GM23338 (cell line): ENCODE measurements at regions not wholly inside any gene's neighbourhood (a gene's known extent, or its start where the extent isn't known, plus 50 kb on each side); places are given as distances from the start of the nearest gene placed in this dataset.

ENCODE experiments used
- ATAC-seq: fragments of 200-7000 bp; cut with Tn5 transposase; 3 replicates; pipeline ENCODE4 v1.9.1; 2020
- DNase-seq: peaks from one replicate; pipeline ENCODE4 v3.0.0-alpha.2; 2015; ENCODE audit warnings: low spot score
- H2AFZ ChIP-seq: fragments of 200-600 bp; sonication (generic); 2 replicates; pipeline ENCODE4 v1.8.0; 2016; ENCODE audit warnings: antibody characterized with exemption, mild to moderate bottlenecking, moderate library complexity
- H3F3A ChIP-seq: fragments of 200-600 bp; sonication (generic); replicated peaks from 2 replicates; pipeline ENCODE4 v1.8.0; 2017; ENCODE audit warnings: antibody characterized with exemption, mixed run types, low read depth
- H3K27ac ChIP-seq: fragments of 200-600 bp; sonication (generic); 2 replicates; pipeline ENCODE4 v1.6.1; 2016; ENCODE audit warnings: low read depth
- H3K27me3 ChIP-seq: fragments of 200-600 bp; sonication (generic); 2 replicates; pipeline ENCODE4 v1.8.0; 2016; ENCODE audit warnings: mild to moderate bottlenecking, mixed run types, moderate library complexity; ENCODE audit not compliant: insufficient read depth
- H3K36me3 ChIP-seq: fragments of 200-600 bp; sonication (generic); 2 replicates; pipeline ENCODE4 v1.8.0; 2016; ENCODE audit warnings: mild to moderate bottlenecking; ENCODE audit not compliant: insufficient read depth
- H3K4me1 ChIP-seq: fragments of 200-600 bp; sonication (generic); 2 replicates; pipeline ENCODE4 v1.8.0; 2016; ENCODE audit warnings: mild to moderate bottlenecking, moderate library complexity; ENCODE audit not compliant: insufficient read depth
- H3K4me2 ChIP-seq: fragments of 200-600 bp; sonication (generic); 2 replicates; pipeline ENCODE4 v1.7.1; 2017; ENCODE audit warnings: mixed run types
- H3K4me3 ChIP-seq: fragments of 200-600 bp; sonication (generic); 2 replicates; pipeline ENCODE4 v1.6.1; 2016; ENCODE audit warnings: mixed run types
- H3K79me2 ChIP-seq: fragments of 200-600 bp; sonication (generic); replicated peaks from 2 replicates; pipeline ENCODE4 v1.8.0; 2017; ENCODE audit warnings: mild to moderate bottlenecking; ENCODE audit not compliant: insufficient read depth
- H3K9me2 ChIP-seq: fragments of 200-600 bp; sonication (generic); 2 replicates; pipeline ENCODE4 v1.8.0; 2017; ENCODE audit not compliant: insufficient read depth
- H4K20me1 ChIP-seq: fragments of 200-600 bp; sonication (generic); replicated peaks from 2 replicates; pipeline ENCODE4 v1.8.0; 2017; ENCODE audit warnings: mild to moderate bottlenecking; ENCODE audit not compliant: insufficient read depth
- H3K27ac Mint-ChIP-seq: 2 replicates; pipeline ENCODE4 v1.8.0; 2020; ENCODE audit warnings: inconsistent platforms, mild to moderate bottlenecking, moderate library complexity, mixed read lengths
- H3K27me3 Mint-ChIP-seq: 3 replicates; pipeline ENCODE4 v1.8.0; 2022; ENCODE audit warnings: low read depth, mild to moderate bottlenecking, moderate library complexity, mixed read lengths, inconsistent platforms; ENCODE audit not compliant: insufficient read depth, poor library complexity
- H3K36me3 Mint-ChIP-seq: 3 replicates; pipeline ENCODE4 v1.8.0; 2021; ENCODE audit warnings: low read depth, mild to moderate bottlenecking, inconsistent platforms, moderate library complexity, mixed read lengths
- H3K4me1 Mint-ChIP-seq: 3 replicates; pipeline ENCODE4 v1.8.0; 2020; ENCODE audit warnings: mild to moderate bottlenecking, inconsistent platforms, mixed read lengths
- H3K4me3 Mint-ChIP-seq: 3 replicates; pipeline ENCODE4 v1.8.0; 2021; ENCODE audit warnings: moderate library complexity, mild to moderate bottlenecking, inconsistent platforms, mixed read lengths
- H3K9me3 Mint-ChIP-seq: 3 replicates; pipeline ENCODE4 v1.8.0; 2020; ENCODE audit warnings: moderate library complexity, mild to moderate bottlenecking, inconsistent platforms, mixed read lengths
- CREB1 ChIP-seq: fragments of 250-450 bp; sonication (Bioruptor Pico); IDR thresholded peaks from 2 replicates; pipeline ENCODE4 v1.5.0; 2020; ENCODE audit warnings: low read depth, mild to moderate bottlenecking, moderate library complexity
- EZH2 ChIP-seq: fragments of 200-600 bp; sonication (generic); IDR thresholded peaks from one replicate; pipeline ENCODE4 v1.8.0; 2017; ENCODE audit warnings: antibody characterized with exemption, mild to moderate bottlenecking, low read depth; ENCODE audit not compliant: unreplicated experiment
- EZH2phosphoT487 ChIP-seq: fragments of 200-600 bp; sonication (generic); IDR thresholded peaks from one replicate; pipeline ENCODE4 v1.8.1; 2018; ENCODE audit warnings: antibody characterized with exemption; ENCODE audit not compliant: unreplicated experiment
- JUNB ChIP-seq: IDR thresholded peaks from one replicate; pipeline ENCODE4 v1.6.1; 2016; ENCODE audit warnings: antibody characterized with exemption; ENCODE audit not compliant: unreplicated experiment
- NANOG ChIP-seq: IDR thresholded peaks from 2 replicates; pipeline ENCODE4 v1.6.1; 2016; ENCODE audit warnings: antibody characterized with exemption, borderline replicate concordance
- POLR2AphosphoS5 ChIP-seq: IDR thresholded peaks from 2 replicates; pipeline ENCODE4 v1.6.1; 2016; ENCODE audit warnings: antibody characterized with exemption, low read depth
- STAT1 ChIP-seq: IDR thresholded peaks from one replicate; pipeline ENCODE4 v1.6.1; 2016; ENCODE audit warnings: antibody characterized with exemption; ENCODE audit not compliant: unreplicated experiment
- ZNF114 ChIP-seq: fragments of 250-450 bp; sonication (Bioruptor Pico); IDR thresholded peaks from 2 replicates; pipeline ENCODE4 v1.5.0; 2020; ENCODE audit warnings: mild to moderate bottlenecking, moderate library complexity
- ZNF331 ChIP-seq: fragments of 250-450 bp; sonication (Bioruptor Pico); IDR thresholded peaks from 2 replicates; pipeline ENCODE4 v1.5.0; 2020; ENCODE audit warnings: low read depth, mild to moderate bottlenecking, moderate library complexity
- TF ChIP-seq, protein P1 (sequence below): IDR thresholded peaks from 2 replicates; pipeline ENCODE4 v1.6.1; 2016; ENCODE audit warnings: antibody characterized with exemption
- TF ChIP-seq, protein P2 (sequence below): IDR thresholded peaks from one replicate; pipeline ENCODE4 v1.6.1; 2018; ENCODE audit warnings: antibody characterized with exemption; ENCODE audit not compliant: unreplicated experiment
- TF ChIP-seq, protein P3 (sequence below), 2 experiments: fragments of 200-600 bp in 1 of 2; sonication (generic) in 1 of 2; conservative IDR thresholded peaks; 2 replicates each; pipeline versions ENCODE4 v1.5.1 to v1.6.1; 2016 to 2017; ENCODE audit warnings: antibody characterized with exemption in 2 of 2, low read depth in 2 of 2, mild to moderate bottlenecking in 2 of 2, moderate library complexity in 1 of 2
- TF ChIP-seq, protein P4 (sequence below): fragments of 250-450 bp; sonication (Bioruptor Pico); IDR thresholded peaks from 2 replicates; pipeline ENCODE4 v1.5.0; 2020; ENCODE audit warnings: mild to moderate bottlenecking, moderate library complexity

DNA sequence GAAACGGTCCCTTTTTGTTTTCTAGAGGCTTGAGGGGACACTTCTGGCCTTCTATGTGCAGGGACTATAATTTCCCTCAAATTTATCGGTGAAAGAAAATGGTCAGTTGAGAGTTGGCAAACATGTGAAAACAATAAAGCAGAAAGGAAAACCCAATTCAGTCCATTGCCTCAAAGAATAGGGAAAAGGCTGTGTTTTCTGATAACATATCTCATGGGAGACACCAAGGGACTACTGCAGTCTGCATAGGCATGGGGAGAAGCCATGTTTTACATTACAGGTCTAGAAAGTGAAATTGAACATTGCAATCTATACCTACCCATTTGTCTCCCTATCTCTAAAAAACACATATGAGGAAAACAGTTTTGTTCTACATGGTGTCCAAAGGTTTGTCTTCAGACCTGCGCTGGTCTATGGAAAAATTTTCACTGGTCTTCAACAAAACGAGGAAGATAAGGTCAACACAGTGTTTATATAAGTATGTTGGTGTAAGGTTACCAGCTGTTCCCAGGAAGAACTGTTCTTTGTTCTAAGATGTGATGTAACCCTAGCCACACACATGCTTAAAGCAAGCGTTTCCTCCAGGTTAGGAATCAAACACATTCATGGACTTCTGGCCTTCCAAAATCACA is 179.7 kb downstream of the MREG start:
- Histone ChIP-seq H3K36me3 (no peaks in the 10 kb centered on the region), H3K27ac (no peak overlapping the region), H3K79me2 (no peaks in the 10 kb centered on the region), H3K4me2 (no peak overlapping the region), H3K9me2 (no peaks in the 10 kb centered on the region), H3K4me3 (no peak overlapping the region), H2AFZ (peak overlapping the region; percentile 70; the same call in 1 of the 2 replicates), H3K4me1 (no peaks in the 10 kb centered on the region), H3K27me3 (no peaks in the 10 kb centered on the region), H4K20me1 (no peaks in the 10 kb centered on the region), H3F3A (no peaks in the 10 kb centered on the region)
- DNase-seq: peak; percentile 40
- H3K9me3 Mint-ChIP-seq: no peaks in the 10 kb centered on the region
- no peaks in the 10 kb centered on the region for H3K36me3 Mint-ChIP-seq
- H3K27ac Mint-ChIP-seq: peak overlapping the region; percentile 12; the same call in 1 of the 2 replicates
- peaks cover 9% of the 10 kb centered on the region for H3K4me1 Mint-ChIP-seq
- TF ChIP-seq EZH2phosphoT487 (no peak), POLR2AphosphoS5 (no peak), JUNB (no peak), NANOG (no peak), EZH2 (no peak), ZNF331 (CRISPR knock-in tag) (no peak), ZNF114 (CRISPR knock-in tag) (no peak), CREB1 (no peak), STAT1 (no peak)
- TF ChIP-seq, protein P1, sequence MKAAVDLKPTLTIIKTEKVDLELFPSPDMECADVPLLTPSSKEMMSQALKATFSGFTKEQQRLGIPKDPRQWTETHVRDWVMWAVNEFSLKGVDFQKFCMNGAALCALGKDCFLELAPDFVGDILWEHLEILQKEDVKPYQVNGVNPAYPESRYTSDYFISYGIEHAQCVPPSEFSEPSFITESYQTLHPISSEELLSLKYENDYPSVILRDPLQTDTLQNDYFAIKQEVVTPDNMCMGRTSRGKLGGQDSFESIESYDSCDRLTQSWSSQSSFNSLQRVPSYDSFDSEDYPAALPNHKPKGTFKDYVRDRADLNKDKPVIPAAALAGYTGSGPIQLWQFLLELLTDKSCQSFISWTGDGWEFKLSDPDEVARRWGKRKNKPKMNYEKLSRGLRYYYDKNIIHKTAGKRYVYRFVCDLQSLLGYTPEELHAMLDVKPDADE: no peak
- TF ChIP-seq, protein P2, sequence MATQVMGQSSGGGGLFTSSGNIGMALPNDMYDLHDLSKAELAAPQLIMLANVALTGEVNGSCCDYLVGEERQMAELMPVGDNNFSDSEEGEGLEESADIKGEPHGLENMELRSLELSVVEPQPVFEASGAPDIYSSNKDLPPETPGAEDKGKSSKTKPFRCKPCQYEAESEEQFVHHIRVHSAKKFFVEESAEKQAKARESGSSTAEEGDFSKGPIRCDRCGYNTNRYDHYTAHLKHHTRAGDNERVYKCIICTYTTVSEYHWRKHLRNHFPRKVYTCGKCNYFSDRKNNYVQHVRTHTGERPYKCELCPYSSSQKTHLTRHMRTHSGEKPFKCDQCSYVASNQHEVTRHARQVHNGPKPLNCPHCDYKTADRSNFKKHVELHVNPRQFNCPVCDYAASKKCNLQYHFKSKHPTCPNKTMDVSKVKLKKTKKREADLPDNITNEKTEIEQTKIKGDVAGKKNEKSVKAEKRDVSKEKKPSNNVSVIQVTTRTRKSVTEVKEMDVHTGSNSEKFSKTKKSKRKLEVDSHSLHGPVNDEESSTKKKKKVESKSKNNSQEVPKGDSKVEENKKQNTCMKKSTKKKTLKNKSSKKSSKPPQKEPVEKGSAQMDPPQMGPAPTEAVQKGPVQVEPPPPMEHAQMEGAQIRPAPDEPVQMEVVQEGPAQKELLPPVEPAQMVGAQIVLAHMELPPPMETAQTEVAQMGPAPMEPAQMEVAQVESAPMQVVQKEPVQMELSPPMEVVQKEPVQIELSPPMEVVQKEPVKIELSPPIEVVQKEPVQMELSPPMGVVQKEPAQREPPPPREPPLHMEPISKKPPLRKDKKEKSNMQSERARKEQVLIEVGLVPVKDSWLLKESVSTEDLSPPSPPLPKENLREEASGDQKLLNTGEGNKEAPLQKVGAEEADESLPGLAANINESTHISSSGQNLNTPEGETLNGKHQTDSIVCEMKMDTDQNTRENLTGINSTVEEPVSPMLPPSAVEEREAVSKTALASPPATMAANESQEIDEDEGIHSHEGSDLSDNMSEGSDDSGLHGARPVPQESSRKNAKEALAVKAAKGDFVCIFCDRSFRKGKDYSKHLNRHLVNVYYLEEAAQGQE: no peak
- TF ChIP-seq, protein P3, sequence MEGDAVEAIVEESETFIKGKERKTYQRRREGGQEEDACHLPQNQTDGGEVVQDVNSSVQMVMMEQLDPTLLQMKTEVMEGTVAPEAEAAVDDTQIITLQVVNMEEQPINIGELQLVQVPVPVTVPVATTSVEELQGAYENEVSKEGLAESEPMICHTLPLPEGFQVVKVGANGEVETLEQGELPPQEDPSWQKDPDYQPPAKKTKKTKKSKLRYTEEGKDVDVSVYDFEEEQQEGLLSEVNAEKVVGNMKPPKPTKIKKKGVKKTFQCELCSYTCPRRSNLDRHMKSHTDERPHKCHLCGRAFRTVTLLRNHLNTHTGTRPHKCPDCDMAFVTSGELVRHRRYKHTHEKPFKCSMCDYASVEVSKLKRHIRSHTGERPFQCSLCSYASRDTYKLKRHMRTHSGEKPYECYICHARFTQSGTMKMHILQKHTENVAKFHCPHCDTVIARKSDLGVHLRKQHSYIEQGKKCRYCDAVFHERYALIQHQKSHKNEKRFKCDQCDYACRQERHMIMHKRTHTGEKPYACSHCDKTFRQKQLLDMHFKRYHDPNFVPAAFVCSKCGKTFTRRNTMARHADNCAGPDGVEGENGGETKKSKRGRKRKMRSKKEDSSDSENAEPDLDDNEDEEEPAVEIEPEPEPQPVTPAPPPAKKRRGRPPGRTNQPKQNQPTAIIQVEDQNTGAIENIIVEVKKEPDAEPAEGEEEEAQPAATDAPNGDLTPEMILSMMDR (conservative IDR thresholded peaks at IDR 0.05; ENCODE audit: low read depth in 2 of 2): no peak
- TF ChIP-seq, protein P4, sequence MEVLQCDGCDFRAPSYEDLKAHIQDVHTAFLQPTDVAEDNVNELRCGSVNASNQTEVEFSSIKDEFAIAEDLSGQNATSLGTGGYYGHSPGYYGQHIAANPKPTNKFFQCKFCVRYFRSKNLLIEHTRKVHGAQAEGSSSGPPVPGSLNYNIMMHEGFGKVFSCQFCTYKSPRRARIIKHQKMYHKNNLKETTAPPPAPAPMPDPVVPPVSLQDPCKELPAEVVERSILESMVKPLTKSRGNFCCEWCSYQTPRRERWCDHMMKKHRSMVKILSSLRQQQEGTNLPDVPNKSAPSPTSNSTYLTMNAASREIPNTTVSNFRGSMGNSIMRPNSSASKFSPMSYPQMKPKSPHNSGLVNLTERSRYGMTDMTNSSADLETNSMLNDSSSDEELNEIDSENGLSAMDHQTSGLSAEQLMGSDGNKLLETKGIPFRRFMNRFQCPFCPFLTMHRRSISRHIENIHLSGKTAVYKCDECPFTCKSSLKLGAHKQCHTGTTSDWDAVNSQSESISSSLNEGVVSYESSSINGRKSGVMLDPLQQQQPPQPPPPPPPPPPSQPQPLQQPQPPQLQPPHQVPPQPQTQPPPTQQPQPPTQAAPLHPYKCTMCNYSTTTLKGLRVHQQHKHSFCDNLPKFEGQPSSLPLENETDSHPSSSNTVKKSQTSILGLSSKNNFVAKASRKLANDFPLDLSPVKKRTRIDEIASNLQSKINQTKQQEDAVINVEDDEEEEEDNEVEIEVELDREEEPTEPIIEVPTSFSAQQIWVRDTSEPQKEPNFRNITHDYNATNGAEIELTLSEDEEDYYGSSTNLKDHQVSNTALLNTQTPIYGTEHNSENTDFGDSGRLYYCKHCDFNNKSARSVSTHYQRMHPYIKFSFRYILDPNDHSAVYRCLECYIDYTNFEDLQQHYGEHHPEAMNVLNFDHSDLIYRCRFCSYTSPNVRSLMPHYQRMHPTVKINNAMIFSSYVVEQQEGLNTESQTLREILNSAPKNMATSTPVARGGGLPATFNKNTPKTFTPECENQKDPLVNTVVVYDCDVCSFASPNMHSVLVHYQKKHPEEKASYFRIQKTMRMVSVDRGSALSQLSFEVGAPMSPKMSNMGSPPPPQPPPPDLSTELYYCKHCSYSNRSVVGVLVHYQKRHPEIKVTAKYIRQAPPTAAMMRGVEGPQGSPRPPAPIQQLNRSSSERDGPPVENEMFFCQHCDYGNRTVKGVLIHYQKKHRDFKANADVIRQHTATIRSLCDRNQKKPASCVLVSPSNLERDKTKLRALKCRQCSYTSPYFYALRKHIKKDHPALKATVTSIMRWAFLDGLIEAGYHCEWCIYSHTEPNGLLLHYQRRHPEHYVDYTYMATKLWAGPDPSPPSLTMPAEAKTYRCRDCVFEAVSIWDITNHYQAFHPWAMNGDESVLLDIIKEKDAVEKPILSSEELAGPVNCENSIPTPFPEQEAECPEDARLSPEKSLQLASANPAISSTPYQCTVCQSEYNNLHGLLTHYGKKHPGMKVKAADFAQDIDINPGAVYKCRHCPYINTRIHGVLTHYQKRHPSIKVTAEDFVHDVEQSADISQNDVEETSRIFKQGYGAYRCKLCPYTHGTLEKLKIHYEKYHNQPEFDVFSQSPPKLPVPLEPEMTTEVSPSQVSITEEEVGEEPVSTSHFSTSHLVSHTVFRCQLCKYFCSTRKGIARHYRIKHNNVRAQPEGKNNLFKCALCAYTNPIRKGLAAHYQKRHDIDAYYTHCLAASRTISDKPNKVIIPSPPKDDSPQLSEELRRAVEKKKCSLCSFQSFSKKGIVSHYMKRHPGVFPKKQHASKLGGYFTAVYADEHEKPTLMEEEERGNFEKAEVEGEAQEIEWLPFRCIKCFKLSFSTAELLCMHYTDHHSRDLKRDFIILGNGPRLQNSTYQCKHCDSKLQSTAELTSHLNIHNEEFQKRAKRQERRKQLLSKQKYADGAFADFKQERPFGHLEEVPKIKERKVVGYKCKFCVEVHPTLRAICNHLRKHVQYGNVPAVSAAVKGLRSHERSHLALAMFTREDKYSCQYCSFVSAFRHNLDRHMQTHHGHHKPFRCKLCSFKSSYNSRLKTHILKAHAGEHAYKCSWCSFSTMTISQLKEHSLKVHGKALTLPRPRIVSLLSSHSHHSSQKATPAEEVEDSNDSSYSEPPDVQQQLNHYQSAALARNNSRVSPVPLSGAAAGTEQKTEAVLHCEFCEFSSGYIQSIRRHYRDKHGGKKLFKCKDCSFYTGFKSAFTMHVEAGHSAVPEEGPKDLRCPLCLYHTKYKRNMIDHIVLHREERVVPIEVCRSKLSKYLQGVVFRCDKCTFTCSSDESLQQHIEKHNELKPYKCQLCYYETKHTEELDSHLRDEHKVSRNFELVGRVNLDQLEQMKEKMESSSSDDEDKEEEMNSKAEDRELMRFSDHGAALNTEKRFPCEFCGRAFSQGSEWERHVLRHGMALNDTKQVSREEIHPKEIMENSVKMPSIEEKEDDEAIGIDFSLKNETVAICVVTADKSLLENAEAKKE (CRISPR knock-in tag): no peak
- peaks cover 2% of the 10 kb centered on the region for H3K27me3 Mint-ChIP-seq
- ATAC-seq: peak; percentile 44; the same call in 2 of the 3 replicates
- H3K4me3 Mint-ChIP-seq: no peak overlapping the region
